ENCODE measurements at regions not wholly inside any gene's neighbourhood (a gene's known extent, or its start where the extent isn't known, plus 50 kb on each side); places are given as distances from the start of the nearest gene placed in this dataset.

DNA sequence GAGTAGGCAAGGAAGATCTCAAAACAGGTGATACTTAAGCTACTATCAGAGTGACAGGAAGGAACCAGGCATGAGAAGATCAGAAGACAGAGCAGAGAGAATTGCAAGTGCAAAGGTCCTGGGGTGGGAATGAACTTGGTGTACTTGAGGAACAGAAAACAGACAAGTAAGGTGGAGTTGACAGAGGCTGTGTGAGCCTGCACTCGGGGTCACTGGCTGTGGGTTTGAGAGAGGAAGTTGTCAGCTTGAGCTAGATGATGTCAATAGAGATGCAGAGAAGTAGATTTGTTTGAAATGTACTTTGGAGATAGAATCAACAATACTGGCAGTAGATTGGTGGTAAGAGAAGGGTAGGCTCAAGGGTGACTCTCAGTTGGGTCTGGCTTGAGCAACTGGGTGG lies 209.5 kb downstream of the CLIC5 start:
- no peaks in the 10 kb centered on the region for H3K79me1 ChIP-seq (ENCODE audit: low read depth in 1 of 2, low read length in 2 of 2)
- BruUV-seq (replicated peaks), result no TSS peak
- H4K20me1 ChIP-seq (ENCODE audit: insufficient read depth, low read length), result no peaks in the 10 kb centered on the region
- no peak overlapping the region for H2BK15ac ChIP-seq (ENCODE audit: low read depth, low read length)
- no peak overlapping the region for H2AK9ac ChIP-seq (replicated peaks; ENCODE audit: low read depth, low read length, poor library complexity)
- H3K18ac ChIP-seq (ENCODE audit: low read depth, low read length), result no peak overlapping the region
- no peaks in the 10 kb centered on the region for H3K36me3 ChIP-seq (ENCODE audit: control insufficient read depth, insufficient read depth, low read length)
- no peak overlapping the region for H4K5ac ChIP-seq (ENCODE audit: low read depth, low read length)
- no peak overlapping the region for H3K4me3 ChIP-seq (ENCODE audit: insufficient read depth, low read depth, low read length)
- no peak overlapping the region for H3K9ac ChIP-seq (ENCODE audit: low read depth, low read length)
- no peak overlapping the region for H3K4me2 ChIP-seq (ENCODE audit: low read depth, low read length)
- H3K27ac ChIP-seq (ENCODE audit: insufficient read depth, low read length), result no peak overlapping the region
- intact Hi-C loops (cut with micrococcal nuclease) (no loop called here), in situ Hi-C loops (cut with MboI; ENCODE audit: low sequenced_read_pairs) (no loop called here), dilution Hi-C loops (cut with HindIII; ENCODE audit: low sequenced_read_pairs, unreplicated experiment) (no loop called here)
- H2AK5ac ChIP-seq (ENCODE audit: low read depth, low read length), result no peak overlapping the region
- H3K14ac ChIP-seq (replicated peaks; ENCODE audit: low read depth, low read length), result no peak overlapping the region
- no peak overlapping the region for H3K56ac ChIP-seq (ENCODE audit: extremely low read depth, insufficient read depth, low read length)
- ATAC-seq (ENCODE audit: low read depth) (no peak), DNase-seq (no peak)
- H4K91ac ChIP-seq (ENCODE audit: insufficient read depth, low read depth, low read length), result no peak overlapping the region
- H2BK120ac ChIP-seq (ENCODE audit: low read depth, low read length), result no peak overlapping the region
- no peak for TF ChIP-seq NFE2L2 (IDR thresholded peaks at IDR 0.05; ENCODE audit: low read depth, low read length)
- no peak for TF ChIP-seq FOS (IDR thresholded peaks at IDR 0.05; ENCODE audit: low read depth, low read length)
- TF ChIP-seq POLR2A (IDR thresholded peaks at IDR 0.05; ENCODE audit: low read depth, low read length), result no peak
- TF ChIP-seq CEBPB (IDR thresholded peaks at IDR 0.05; ENCODE audit: low read depth, low read length), result no peak
- no peak for TF ChIP-seq SMC3 (IDR thresholded peaks at IDR 0.05; ENCODE audit: low read depth, low read length)
- no peak for TF ChIP-seq CHD1 (IDR thresholded peaks at IDR 0.05; ENCODE audit: low read depth, low read length)
- no peaks in the 10 kb centered on the region for H3K9me3 ChIP-seq (ENCODE audit: control insufficient read depth, insufficient read depth, low read length)
- H2AFZ ChIP-seq (replicated peaks; ENCODE audit: low read length, poor library complexity), result no peak overlapping the region
- ChIA-PET POLR2A (ENCODE audit: unreplicated experiment) (no interaction called here), CTCF (no interaction called here)
- no peak overlapping the region for H2BK5ac ChIP-seq (ENCODE audit: low read depth, low read length, poor library complexity, severe bottlenecking)
- H3K23ac ChIP-seq (ENCODE audit: low read depth, low read length), result no peak overlapping the region
- H4K8ac ChIP-seq (ENCODE audit: low read depth in 2 of 2, low read length in 2 of 2), result no peak overlapping the region
- H2BK20ac ChIP-seq (ENCODE audit: low read depth, low read length), result no peak overlapping the region
- no peak overlapping the region for H3K4ac ChIP-seq (ENCODE audit: low read depth, low read length)
- H3K9me1 ChIP-seq (ENCODE audit: insufficient read depth, low read length), result no peaks in the 10 kb centered on the region
- no peaks in the 10 kb centered on the region for H3K4me1 ChIP-seq (ENCODE audit: control insufficient read depth, insufficient read depth, low read length)
- H3K27me3 ChIP-seq (ENCODE audit: control insufficient read depth, insufficient read depth, low read length), result peaks cover 19% of the 10 kb centered on the region
- WGBS, 2 experiments (ENCODE audit: extremely low coverage in 2 of 2, insufficient read length in 1 of 2), result 13% methylated on average over 1 of the region's 1 CpG; no CpG with 5 or more reads in 1 of the 2 experiments
